HG03139 (cell line): ENCODE measurements at regions not wholly inside any gene's neighbourhood (a gene's known extent, or its start where the extent isn't known, plus 50 kb on each side); places are given as distances from the start of the nearest gene placed in this dataset.

Experiments
- ATAC-seq: cut with Tn5 transposase; IDR thresholded peaks from one replicate; pipeline ENCODE4 v1.9.1; 2021; ENCODE audit not compliant: unreplicated experiment

- ATAC-seq: no peak
Measured at GRCh38 chr2:180175736-180176135, 168.6 kb upstream of the CWC22 start.

GRCh38 chr2:180174580-180174979 lies 167.5 kb upstream of the CWC22 start:
- ATAC-seq: no peak

GRCh38 chr2:180169474-180169873 lies 162.4 kb upstream of the CWC22 start:
- no peak for ATAC-seq

- no peak for ATAC-seq
Measured at GRCh38 chr2:180161415-180161814, 154.3 kb upstream of the CWC22 start.

GRCh38 chr2:180159921-180160320 lies 152.8 kb upstream of the CWC22 start:
- ATAC-seq: no peak

GRCh38 chr2:180158961-180159360 lies 151.9 kb upstream of the CWC22 start:
- ATAC-seq: no peak

GRCh38 chr2:180156651-180157050 lies 149.6 kb upstream of the CWC22 start:
- no peak for ATAC-seq

GRCh38 chr2:180150606-180151005 lies 143.5 kb upstream of the CWC22 start:
- no peak for ATAC-seq

- ATAC-seq: no peak
Measured at GRCh38 chr2:180146541-180146940, 139.4 kb upstream of the CWC22 start.

- ATAC-seq: no peak
Measured at GRCh38 chr2:180146114-180146513, 139.0 kb upstream of the CWC22 start.

GRCh38 chr2:180145163-180145562 lies 138.1 kb upstream of the CWC22 start:
- ATAC-seq: no peak

GRCh38 chr2:180144338-180144813 lies 137.3 kb upstream of the CWC22 start:
- no peak for ATAC-seq

- ATAC-seq: no peak
Measured at GRCh38 chr2:180143633-180144337, 136.7 kb upstream of the CWC22 start.

- no peak for ATAC-seq
Measured at GRCh38 chr2:180141600-180141999, 134.5 kb upstream of the CWC22 start.

GRCh38 chr2:180133736-180134135 lies 126.6 kb upstream of the CWC22 start:
- no peak for ATAC-seq

GRCh38 chr2:180130403-180130802 lies 123.3 kb upstream of the CWC22 start:
- no peak for ATAC-seq

GRCh38 chr2:180128861-180129260 lies 121.8 kb upstream of the CWC22 start:
- ATAC-seq: no peak

GRCh38 chr2:180125245-180125962 lies 118.3 kb upstream of the CWC22 start:
- peak; percentile 72 for ATAC-seq

- ATAC-seq: no peak
Measured at GRCh38 chr2:180124273-180125139, 117.4 kb upstream of the CWC22 start.

- no peak for ATAC-seq
Measured at GRCh38 chr2:180122874-180123273, 115.8 kb upstream of the CWC22 start.

- no peak for ATAC-seq
Measured at GRCh38 chr2:180115675-180116074, 108.6 kb upstream of the CWC22 start.

- no peak for ATAC-seq
Measured at GRCh38 chr2:180115269-180115668, 108.2 kb upstream of the CWC22 start.
